ENCODE measurements at regions not wholly inside any gene's neighbourhood (a gene's known extent, or its start where the extent isn't known, plus 50 kb on each side); places are given as distances from the start of the nearest gene placed in this dataset.

GRCh38 chr2:79320871-79321270 lies 161.3 kb upstream of the REG3A start:
- TF ChIP-seq, protein P1, sequence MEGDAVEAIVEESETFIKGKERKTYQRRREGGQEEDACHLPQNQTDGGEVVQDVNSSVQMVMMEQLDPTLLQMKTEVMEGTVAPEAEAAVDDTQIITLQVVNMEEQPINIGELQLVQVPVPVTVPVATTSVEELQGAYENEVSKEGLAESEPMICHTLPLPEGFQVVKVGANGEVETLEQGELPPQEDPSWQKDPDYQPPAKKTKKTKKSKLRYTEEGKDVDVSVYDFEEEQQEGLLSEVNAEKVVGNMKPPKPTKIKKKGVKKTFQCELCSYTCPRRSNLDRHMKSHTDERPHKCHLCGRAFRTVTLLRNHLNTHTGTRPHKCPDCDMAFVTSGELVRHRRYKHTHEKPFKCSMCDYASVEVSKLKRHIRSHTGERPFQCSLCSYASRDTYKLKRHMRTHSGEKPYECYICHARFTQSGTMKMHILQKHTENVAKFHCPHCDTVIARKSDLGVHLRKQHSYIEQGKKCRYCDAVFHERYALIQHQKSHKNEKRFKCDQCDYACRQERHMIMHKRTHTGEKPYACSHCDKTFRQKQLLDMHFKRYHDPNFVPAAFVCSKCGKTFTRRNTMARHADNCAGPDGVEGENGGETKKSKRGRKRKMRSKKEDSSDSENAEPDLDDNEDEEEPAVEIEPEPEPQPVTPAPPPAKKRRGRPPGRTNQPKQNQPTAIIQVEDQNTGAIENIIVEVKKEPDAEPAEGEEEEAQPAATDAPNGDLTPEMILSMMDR (conservative IDR thresholded peaks at IDR 0.05), result no peak
- TF ChIP-seq EZH2 (IDR thresholded peaks at IDR 0.05; ENCODE audit: low read depth), result no peak

All from PC-9 (cell line).